Adrenal gland (tissue), 9 donors: ENCODE measurements at regions not wholly inside any gene's neighbourhood (a gene's known extent, or its start where the extent isn't known, plus 50 kb on each side); places are given as distances from the start of the nearest gene placed in this dataset.

Experiments
- DNase-seq, 7 donors: peaks; one replicate each; pipeline ENCODE4 v3.0.0-alpha.2; 2019 to 2020
- H3K27ac ChIP-seq, 5 donors: fragments of 200-600 bp; sonication (generic) in 4 of 5; 1 replicate in 3 of 5; 2 replicates in 2 of 5; pipeline versions ENCODE4 v1.5.1 to v1.8.0; 2016 to 2020; ENCODE audit warnings: mild to moderate bottlenecking in 1 of 5
- H3K27me3 ChIP-seq: fragments of 200-600 bp; 2 replicates; pipeline ENCODE4 v1.8.0; 2021
- H3K36me3 ChIP-seq, 2 donors: fragments of 200-600 bp; replicated peaks in 1 of 2; 1 replicate in 1 of 2; 2 replicates in 1 of 2; pipeline versions ENCODE4 v1.5.1 to v1.8.0; 2018 to 2022
- H3K4me1 ChIP-seq, 2 donors: fragments of 200-600 bp; replicated peaks in 1 of 2; 1 replicate in 1 of 2; 2 replicates in 1 of 2; pipeline versions ENCODE4 v1.5.1 to v1.8.0; 2018 to 2021
- H3K4me3 ChIP-seq, 4 donors: fragments of 200-600 bp; sonication (generic) in 3 of 4; one replicate each; pipeline ENCODE4 v1.5.1; 2016 to 2018
- H3K9me3 ChIP-seq, 3 donors: fragments of 200-600 bp; sonication (generic) in 1 of 3; replicated peaks in 1 of 3; 1 replicate in 2 of 3; 2 replicates in 1 of 3; pipeline versions ENCODE4 v1.5.1 to v1.8.0; 2016 to 2021
- POLR2A ChIP-seq, 2 donors: fragments of 450-650 bp; IDR thresholded peaks; one replicate each; pipeline ENCODE4 v1.6.1; 2017; ENCODE audit warnings: antibody characterized with exemption in 2 of 2, mild to moderate bottlenecking in 2 of 2, moderate library complexity in 1 of 2
- WGBS, 4 donors: extraction: QIAGEN DNeasy Blood & Tissue Kit in 2 of 4; methylation state at CpG; one replicate each; pipeline versions ENCODE4 v1.1.5 to v1.1.7; 2013 to 2017; 5-methylcytosine and 5-hydroxymethylcytosine counted together
- intact Hi-C, 2 donors: fragments of 100-400 bp; cut with DNase I; formaldehyde crosslinking; loops; one replicate each; pipeline versions ENCODE4 v1.14.1 to v1.15.0; 2022 to 2023
- TF ChIP-seq, protein P1 (sequence below), 6 experiments: fragments of 450-650 bp in 4 of 6; fragments of 200-600 bp in 2 of 6; sonication (generic) in 1 of 6; IDR thresholded peaks; 1 replicate in 5 of 6; 2 replicates in 1 of 6; pipeline versions ENCODE4 v1.5.1 to v1.8.0; 2016 to 2021; ENCODE audit warnings: antibody characterized with exemption in 6 of 6, mild to moderate bottlenecking in 2 of 6, moderate library complexity in 1 of 6
- donor health status: healthy with polysubstance abuse.
- donor health status: Bipolar disorder and iron deficiency.
- donor health status: DM: yes; HTN: yes; CAD: no.
- donor health status: DM: no; HTN: no; CAD: no.
- donor health status: DM: no; HTN: no; CAD: no.

DNA sequence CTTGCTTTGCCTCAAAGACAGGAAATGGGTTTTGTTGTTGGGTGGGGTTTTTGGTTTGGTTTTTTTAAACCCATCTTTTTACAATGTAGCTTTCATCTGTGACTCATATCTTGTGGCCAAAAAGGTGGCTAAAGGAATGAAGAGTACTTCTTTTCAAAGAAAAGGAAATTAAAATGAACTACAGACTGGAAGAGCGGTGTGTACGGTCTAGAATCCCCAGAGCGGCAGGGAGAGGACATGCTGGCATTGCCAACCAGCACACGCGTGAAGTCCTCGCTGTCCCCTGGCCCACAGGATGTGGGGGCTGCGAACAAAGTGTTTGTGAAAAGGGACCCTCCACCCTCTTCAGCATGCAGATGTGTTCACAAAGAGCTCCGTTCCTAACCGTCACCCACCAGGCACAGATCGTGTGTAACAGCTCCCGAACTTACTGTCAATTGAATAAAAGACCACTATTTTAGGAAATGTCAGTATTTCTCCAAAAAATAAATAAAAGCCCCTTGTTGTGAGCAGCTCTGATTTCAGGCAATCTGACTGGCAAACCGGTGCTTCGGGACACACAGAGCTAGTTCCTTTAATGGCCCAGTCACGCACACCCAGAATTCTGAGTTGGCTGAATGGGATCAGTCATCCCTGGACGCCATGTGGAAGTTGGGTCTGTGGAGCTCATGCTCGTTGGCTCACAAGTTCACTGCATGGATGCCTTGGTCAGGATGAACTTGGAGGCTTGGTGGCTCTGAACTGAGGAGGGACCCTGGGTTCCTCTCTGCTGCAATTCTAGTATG is 602.9 kb downstream of the NPHP4 start:
- no peak for TF ChIP-seq POLR2A (IDR thresholded peaks at IDR 0.05)
- TF ChIP-seq, protein P1, sequence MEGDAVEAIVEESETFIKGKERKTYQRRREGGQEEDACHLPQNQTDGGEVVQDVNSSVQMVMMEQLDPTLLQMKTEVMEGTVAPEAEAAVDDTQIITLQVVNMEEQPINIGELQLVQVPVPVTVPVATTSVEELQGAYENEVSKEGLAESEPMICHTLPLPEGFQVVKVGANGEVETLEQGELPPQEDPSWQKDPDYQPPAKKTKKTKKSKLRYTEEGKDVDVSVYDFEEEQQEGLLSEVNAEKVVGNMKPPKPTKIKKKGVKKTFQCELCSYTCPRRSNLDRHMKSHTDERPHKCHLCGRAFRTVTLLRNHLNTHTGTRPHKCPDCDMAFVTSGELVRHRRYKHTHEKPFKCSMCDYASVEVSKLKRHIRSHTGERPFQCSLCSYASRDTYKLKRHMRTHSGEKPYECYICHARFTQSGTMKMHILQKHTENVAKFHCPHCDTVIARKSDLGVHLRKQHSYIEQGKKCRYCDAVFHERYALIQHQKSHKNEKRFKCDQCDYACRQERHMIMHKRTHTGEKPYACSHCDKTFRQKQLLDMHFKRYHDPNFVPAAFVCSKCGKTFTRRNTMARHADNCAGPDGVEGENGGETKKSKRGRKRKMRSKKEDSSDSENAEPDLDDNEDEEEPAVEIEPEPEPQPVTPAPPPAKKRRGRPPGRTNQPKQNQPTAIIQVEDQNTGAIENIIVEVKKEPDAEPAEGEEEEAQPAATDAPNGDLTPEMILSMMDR (IDR thresholded peaks at IDR 0.05): no peak
- no peaks in the 10 kb centered on the region for H3K9me3 ChIP-seq
- no peak overlapping the region for H3K27ac ChIP-seq
- peaks cover 10% of the 10 kb centered on the region for H3K27me3 ChIP-seq
- H3K36me3 ChIP-seq: no peaks in the 10 kb centered on the region
- WGBS, 4 donors: 81 to 88% (median 85%) methylated on average over 14 to 16 of the region's 16 CpGs
- intact Hi-C loops: no loop called here
- no peaks in the 10 kb centered on the region for H3K4me1 ChIP-seq
- H3K4me3 ChIP-seq: no peak overlapping the region
- DNase-seq: no peak

DNA sequence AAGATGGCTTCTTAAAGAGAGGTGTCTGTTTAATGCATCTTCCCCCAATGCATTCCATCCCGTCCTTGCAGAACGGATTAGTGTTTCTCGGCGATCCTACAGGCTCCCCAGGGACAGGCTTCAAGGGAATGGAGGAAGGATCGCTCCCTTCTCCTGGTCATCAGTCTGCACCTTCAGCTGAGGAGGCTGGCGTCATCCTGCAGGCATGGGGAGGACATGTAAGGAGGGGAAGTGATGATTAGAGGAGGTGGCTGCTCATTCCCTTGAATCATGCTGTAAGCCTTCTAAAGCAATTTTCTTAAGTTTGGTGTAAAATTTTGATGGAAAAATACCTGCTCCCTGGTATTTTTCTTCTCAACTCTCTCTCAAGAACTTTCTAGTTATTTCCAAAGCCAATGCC is 603.6 kb downstream of the NPHP4 start:
- H3K27me3 ChIP-seq: peaks cover 10% of the 10 kb centered on the region
- TF ChIP-seq, protein P1 (IDR thresholded peaks at IDR 0.05): no peak
- TF ChIP-seq POLR2A (IDR thresholded peaks at IDR 0.05): no peak
- intact Hi-C loops: no loop called here

DNA sequence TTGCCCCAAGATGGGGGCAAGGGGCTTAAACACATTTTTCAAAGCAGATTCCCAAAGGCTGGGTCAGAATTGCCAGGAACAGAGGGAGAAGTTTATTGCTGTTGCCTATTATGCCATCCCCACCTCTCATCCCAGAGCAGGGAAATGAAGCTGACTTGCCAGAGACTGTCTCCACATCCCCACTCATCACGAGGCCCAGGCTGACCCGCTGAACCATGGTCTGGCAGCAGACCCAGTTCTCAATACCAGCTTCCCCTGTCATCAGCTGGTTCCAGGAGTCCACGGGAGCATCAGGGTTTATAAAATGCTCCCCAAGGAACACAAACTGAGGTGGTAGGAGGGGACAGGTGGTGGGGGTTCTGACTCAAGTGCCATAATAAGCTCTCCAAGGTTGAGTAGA is 605.9 kb downstream of the NPHP4 start:
- H3K4me1 ChIP-seq: no peaks in the 10 kb centered on the region
- TF ChIP-seq, protein P1 (IDR thresholded peaks at IDR 0.05): no peak
- no peak for TF ChIP-seq POLR2A (IDR thresholded peaks at IDR 0.05)
- no peak overlapping the region for H3K27ac ChIP-seq
- no peaks in the 10 kb centered on the region for H3K36me3 ChIP-seq
- intact Hi-C loops: no loop called here
- WGBS, 4 donors: 59 to 70% (median 64%) methylated on average over 3 of the region's 3 CpGs
- H3K27me3 ChIP-seq: peaks cover 10% of the 10 kb centered on the region
- H3K9me3 ChIP-seq: no peaks in the 10 kb centered on the region
- DNase-seq: no peak
- no peak overlapping the region for H3K4me3 ChIP-seq

More for the DNA sequence above, 603.6 kb downstream of the NPHP4 start:
- DNase-seq: no peak
- no peak overlapping the region for H3K4me3 ChIP-seq
- H3K36me3 ChIP-seq: no peaks in the 10 kb centered on the region
- 47 to 53% (median 50%) methylated on average over 6 of the region's 6 CpGs for WGBS, 4 donors
- H3K4me1 ChIP-seq: no peaks in the 10 kb centered on the region
- no peaks in the 10 kb centered on the region for H3K9me3 ChIP-seq
- no peak overlapping the region for H3K27ac ChIP-seq

DNA sequence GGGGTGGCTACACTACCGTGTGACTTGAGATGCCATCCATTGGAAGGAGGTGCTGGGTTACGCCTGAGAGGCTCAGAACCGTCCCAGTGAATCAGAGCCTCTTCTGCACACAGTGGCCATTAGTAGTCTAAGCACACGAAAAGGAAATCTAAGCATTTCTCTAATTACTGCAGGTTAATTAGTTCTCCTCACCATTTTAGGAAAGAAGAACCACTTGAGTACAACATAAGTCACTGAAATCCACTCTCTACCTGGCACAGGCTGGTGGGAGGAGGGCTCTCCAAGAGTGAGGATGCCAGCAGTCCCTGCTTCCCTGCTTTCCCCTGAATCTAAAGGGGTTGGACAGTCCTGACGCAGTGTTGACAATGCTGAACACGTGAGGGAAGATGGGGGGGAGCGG is 606.3 kb downstream of the NPHP4 start:
- intact Hi-C loops: no loop called here
- Histone ChIP-seq H3K27me3 (peaks cover 7% of the 10 kb centered on the region), H3K27ac (no peak overlapping the region), H3K36me3 (no peaks in the 10 kb centered on the region), H3K4me1 (no peaks in the 10 kb centered on the region), H3K9me3 (no peaks in the 10 kb centered on the region), H3K4me3 (no peak overlapping the region)
- no peak for DNase-seq
- whole genome bisulfite sequencing, 4 donors: 58 to 79% (median 64%) methylated on average over 3 to 7 of the region's 7 CpGs
- TF ChIP-seq, protein P1 (IDR thresholded peaks at IDR 0.05): no peak
- TF ChIP-seq POLR2A (IDR thresholded peaks at IDR 0.05): no peak
